DND-41 (cell line): ENCODE measurements at regions not wholly inside any gene's neighbourhood (a gene's known extent, or its start where the extent isn't known, plus 50 kb on each side); places are given as distances from the start of the nearest gene placed in this dataset.

ENCODE experiments used
- ATAC-seq: fragments of 200-7000 bp; cut with Tn5 transposase; 3 replicates; pipeline ENCODE4 v1.9.1; 2021; ENCODE audit warnings: low read depth; ENCODE audit not compliant: insufficient read depth
- DNase-seq: peaks from one replicate; pipeline ENCODE4 v3.0.0-alpha.2; 2020
- H2AFZ ChIP-seq: 2 replicates; pipeline ENCODE4 v1.6.0; 2012; ENCODE audit warnings: low read depth, low read length
- H3K27ac ChIP-seq: 2 replicates; pipeline ENCODE4 v1.5.1; 2012; ENCODE audit warnings: low read length, inconsistent platforms
- H3K27me3 ChIP-seq: fragments of 200-600 bp; sonication (generic); 2 replicates; pipeline ENCODE4 v1.6.0; 2012; ENCODE audit warnings: low read length, mild to moderate bottlenecking, inconsistent platforms; ENCODE audit not compliant: insufficient read depth, poor library complexity
- H3K36me3 ChIP-seq: 2 replicates; pipeline ENCODE4 v1.5.1; 2012; ENCODE audit warnings: low read length, inconsistent platforms; ENCODE audit not compliant: insufficient read depth
- H3K4me1 ChIP-seq: 2 replicates; pipeline ENCODE4 v1.5.1; 2012; ENCODE audit warnings: mild to moderate bottlenecking, low read length; ENCODE audit not compliant: insufficient read depth
- H3K4me2 ChIP-seq: 2 replicates; pipeline ENCODE4 v1.6.0; 2012; ENCODE audit warnings: mild to moderate bottlenecking, moderate library complexity, low read length, inconsistent platforms; ENCODE audit not compliant: insufficient read depth
- H3K4me3 ChIP-seq, 2 experiments: fragments of 200-600 bp in 1 of 2; shearing (Covaris generic) in 1 of 2; 2 replicates each; pipeline ENCODE4 v1.5.1; 2012 to 2016; ENCODE audit warnings: inconsistent platforms in 2 of 2, low read length in 2 of 2, mild to moderate bottlenecking in 2 of 2, low read depth in 1 of 2, moderate library complexity in 1 of 2
- H3K79me2 ChIP-seq: 2 replicates; pipeline ENCODE4 v1.6.0; 2012; ENCODE audit warnings: low read length, inconsistent platforms; ENCODE audit not compliant: insufficient read depth
- H3K9ac ChIP-seq: 2 replicates; pipeline ENCODE4 v1.6.0; 2012; ENCODE audit warnings: low read depth, mild to moderate bottlenecking, inconsistent platforms, low read length, moderate library complexity
- H3K9me3 ChIP-seq: 2 replicates; pipeline ENCODE4 v1.5.1; 2012; ENCODE audit warnings: low read length, moderate library complexity, mild to moderate bottlenecking, inconsistent platforms; ENCODE audit not compliant: insufficient read depth, severe bottlenecking
- H4K20me1 ChIP-seq: 2 replicates; pipeline ENCODE4 v1.6.0; 2012; ENCODE audit warnings: low read length; ENCODE audit not compliant: insufficient read depth
- CTCF ChIP-seq: IDR thresholded peaks from 2 replicates; pipeline ENCODE4 v1.5.1; 2012; ENCODE audit warnings: borderline replicate concordance, low read length, moderate library complexity, mild to moderate bottlenecking; ENCODE audit not compliant: poor library complexity, severe bottlenecking; ENCODE audit errors: extremely low read depth
- EZH2 ChIP-seq: IDR thresholded peaks from 3 replicates; pipeline ENCODE4 v1.6.1; 2012; ENCODE audit warnings: borderline replicate concordance, low read depth, mild to moderate bottlenecking, moderate library complexity, low read length, inconsistent platforms; ENCODE audit not compliant: severe bottlenecking

GRCh38 chr5:104199771-104200170, 637.2 kb upstream of the NUDT12 start:
- Histone ChIP-seq H3K4me1 (no peaks in the 10 kb centered on the region), H3K27ac (no peak overlapping the region), H2AFZ (no peak overlapping the region), H4K20me1 (no peaks in the 10 kb centered on the region), H3K4me2 (no peak overlapping the region), H3K27me3 (no peaks in the 10 kb centered on the region), H3K79me2 (no peaks in the 10 kb centered on the region), H3K9ac (no peak overlapping the region), H3K9me3 (no peaks in the 10 kb centered on the region), H3K4me3 (no peak overlapping the region), H3K36me3 (no peaks in the 10 kb centered on the region)
- DNase-seq (no peak), ATAC-seq (no peak)
- TF ChIP-seq EZH2 = no peak
- TF ChIP-seq CTCF = no peak

GRCh38 chr5:104198156-104198555, 635.6 kb upstream of the NUDT12 start:
- Histone ChIP-seq H3K79me2 (no peaks in the 10 kb centered on the region), H3K4me2 (no peak overlapping the region), H3K27ac (no peak overlapping the region), H3K4me3 (no peak overlapping the region), H2AFZ (no peak overlapping the region), H3K9me3 (no peaks in the 10 kb centered on the region), H4K20me1 (no peaks in the 10 kb centered on the region), H3K4me1 (no peaks in the 10 kb centered on the region), H3K27me3 (no peaks in the 10 kb centered on the region), H3K36me3 (no peaks in the 10 kb centered on the region), H3K9ac (no peak overlapping the region)
- TF ChIP-seq CTCF (no peak), EZH2 (no peak)
- no peak for ATAC-seq
- no peak for DNase-seq

- Histone ChIP-seq H3K27ac (no peak overlapping the region), H3K4me1 (no peaks in the 10 kb centered on the region), H3K4me2 (no peak overlapping the region), H2AFZ (no peak overlapping the region), H3K4me3 (no peak overlapping the region), H3K9ac (no peak overlapping the region), H4K20me1 (no peaks in the 10 kb centered on the region), H3K79me2 (no peaks in the 10 kb centered on the region), H3K27me3 (no peaks in the 10 kb centered on the region), H3K9me3 (peaks cover 28% of the 10 kb centered on the region), H3K36me3 (no peaks in the 10 kb centered on the region)
- ATAC-seq = no peak
- TF ChIP-seq CTCF (no peak), EZH2 (no peak)
- DNase-seq = no peak
Observed at GRCh38 chr5:104189909-104190308, 627.3 kb upstream of the NUDT12 start.

- no peak for TF ChIP-seq CTCF
- no peak overlapping the region for H3K4me2 ChIP-seq
- no peak overlapping the region for H2AFZ ChIP-seq
- H4K20me1 ChIP-seq = no peaks in the 10 kb centered on the region
- no peak overlapping the region for H3K27ac ChIP-seq
- no peak overlapping the region for H3K4me3 ChIP-seq
- DNase-seq = no peak
- H3K9me3 ChIP-seq = peaks cover 28% of the 10 kb centered on the region
- H3K36me3 ChIP-seq = no peaks in the 10 kb centered on the region
- no peaks in the 10 kb centered on the region for H3K4me1 ChIP-seq
- no peaks in the 10 kb centered on the region for H3K27me3 ChIP-seq
- H3K79me2 ChIP-seq = no peaks in the 10 kb centered on the region
- ATAC-seq = no peak
- no peak overlapping the region for H3K9ac ChIP-seq
Observed at GRCh38 chr5:104189031-104189430, 626.4 kb upstream of the NUDT12 start.
